ENCODE measurements at regions not wholly inside any gene's neighbourhood (a gene's known extent, or its start where the extent isn't known, plus 50 kb on each side); places are given as distances from the start of the nearest gene placed in this dataset.

GRCh38 chr10:58942724-58943123, 233.7 kb upstream of the PHYHIPL start:
- TF ChIP-seq CTCF (IDR thresholded peaks at IDR 0.05; ENCODE audit: insufficient read depth, low read depth, low read length) = no peak
- no peak for DNase-seq (ENCODE audit: low read depth)
- H3K36me3 ChIP-seq (ENCODE audit: control insufficient read depth, insufficient read depth, low read length) = no peaks in the 10 kb centered on the region
- no peak overlapping the region for H3K4me3 ChIP-seq (ENCODE audit: low read depth, low read length)
- POLR2A ChIA-PET = no interaction called here
- CTCF ChIA-PET = interaction anchor here (1.2 kb wide), 1 partner anchor 9 kb away, joined by 3 read pairs; no protein-coding TSS in a partner anchor
- H3K27me3 ChIP-seq (ENCODE audit: control insufficient read depth, insufficient read depth, low read length) = no peaks in the 10 kb centered on the region

GRCh38 chr10:58943256-58943890, 233.1 kb upstream of the PHYHIPL start:
- no peak overlapping the region for H3K4me3 ChIP-seq (ENCODE audit: low read depth, low read length)
- TF ChIP-seq CTCF (IDR thresholded peaks at IDR 0.05; ENCODE audit: insufficient read depth, low read depth, low read length) = no peak
- ChIA-PET CTCF (no interaction called here), POLR2A (no interaction called here)
- H3K27me3 ChIP-seq (ENCODE audit: control insufficient read depth, insufficient read depth, low read length) = no peaks in the 10 kb centered on the region
- no peaks in the 10 kb centered on the region for H3K36me3 ChIP-seq (ENCODE audit: control insufficient read depth, insufficient read depth, low read length)
- no peak for DNase-seq (ENCODE audit: low read depth)

- no peaks in the 10 kb centered on the region for H3K27me3 ChIP-seq (ENCODE audit: control insufficient read depth, insufficient read depth, low read length)
- no peak for DNase-seq (ENCODE audit: low read depth)
- TF ChIP-seq CTCF (IDR thresholded peaks at IDR 0.05; ENCODE audit: insufficient read depth, low read depth, low read length) = no peak
- ChIA-PET POLR2A (no interaction called here), CTCF (no interaction called here)
- no peak overlapping the region for H3K4me3 ChIP-seq (ENCODE audit: low read depth, low read length)
- H3K36me3 ChIP-seq (ENCODE audit: control insufficient read depth, insufficient read depth, low read length) = no peaks in the 10 kb centered on the region
Measured at GRCh38 chr10:58943960-58944359, 232.5 kb upstream of the PHYHIPL start.

GRCh38 chr10:58948303-58948702, 228.1 kb upstream of the PHYHIPL start:
- ChIA-PET CTCF (interaction anchor here (1.1 kb wide), 2 partner anchors 10 to 534 kb away, joined by 3 to 4 read pairs; no protein-coding TSS in a partner anchor), POLR2A (no interaction called here)
- Histone ChIP-seq H3K27me3 (ENCODE audit: control insufficient read depth, insufficient read depth, low read length) (no peaks in the 10 kb centered on the region), H3K4me3 (ENCODE audit: low read depth, low read length) (no peak overlapping the region), H3K36me3 (ENCODE audit: control insufficient read depth, insufficient read depth, low read length) (no peaks in the 10 kb centered on the region)
- TF ChIP-seq CTCF (IDR thresholded peaks at IDR 0.05; ENCODE audit: insufficient read depth, low read depth, low read length) = no peak
- DNase-seq (ENCODE audit: low read depth) = no peak

GRCh38 chr10:58950618-58951017, 225.8 kb upstream of the PHYHIPL start:
- CTCF ChIA-PET = interaction anchor here (1.0 kb wide), 1 partner anchor 419 kb away, joined by 3 read pairs; no protein-coding TSS in a partner anchor

More at GRCh38 chr10:58950618-58951017, 225.8 kb upstream of the PHYHIPL start:
- no peaks in the 10 kb centered on the region for H3K27me3 ChIP-seq (ENCODE audit: control insufficient read depth, insufficient read depth, low read length)
- H3K36me3 ChIP-seq (ENCODE audit: control insufficient read depth, insufficient read depth, low read length) = no peaks in the 10 kb centered on the region
- TF ChIP-seq CTCF (IDR thresholded peaks at IDR 0.05; ENCODE audit: insufficient read depth, low read depth, low read length) = no peak
- DNase-seq (ENCODE audit: low read depth) = no peak
- POLR2A ChIA-PET = no interaction called here
- no peak overlapping the region for H3K4me3 ChIP-seq (ENCODE audit: low read depth, low read length)

Data from BJ (cell line).